GM19328 (cell line): ENCODE measurements at regions not wholly inside any gene's neighbourhood (a gene's known extent, or its start where the extent isn't known, plus 50 kb on each side); places are given as distances from the start of the nearest gene placed in this dataset.

ENCODE experiments used
- ATAC-seq: cut with Tn5 transposase; IDR thresholded peaks from one replicate; pipeline ENCODE4 v1.9.1; 2021; ENCODE audit warnings: mild to moderate bottlenecking, moderate library complexity; ENCODE audit not compliant: unreplicated experiment

DNA sequence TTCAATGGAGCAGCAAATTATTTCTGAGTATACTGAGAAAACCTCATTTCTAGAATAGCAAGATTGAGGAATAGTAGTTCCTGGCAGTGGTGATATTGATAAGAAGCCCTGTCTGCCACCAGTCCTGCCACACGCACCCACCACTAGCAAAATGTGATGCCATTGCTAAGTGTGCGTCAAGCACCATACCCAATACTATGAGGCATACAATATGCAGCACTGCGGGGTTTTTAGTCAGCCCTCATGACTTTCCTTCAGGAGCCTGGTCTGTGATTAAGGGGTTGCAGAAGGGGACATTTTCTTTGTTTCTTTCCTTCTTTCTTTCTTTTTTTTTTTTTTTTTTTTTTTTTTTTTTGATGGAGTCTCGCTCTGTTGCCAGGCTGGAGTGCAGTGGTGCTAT, 128.7 kb upstream of the USP38 start:
- ATAC-seq: no peak

DNA sequence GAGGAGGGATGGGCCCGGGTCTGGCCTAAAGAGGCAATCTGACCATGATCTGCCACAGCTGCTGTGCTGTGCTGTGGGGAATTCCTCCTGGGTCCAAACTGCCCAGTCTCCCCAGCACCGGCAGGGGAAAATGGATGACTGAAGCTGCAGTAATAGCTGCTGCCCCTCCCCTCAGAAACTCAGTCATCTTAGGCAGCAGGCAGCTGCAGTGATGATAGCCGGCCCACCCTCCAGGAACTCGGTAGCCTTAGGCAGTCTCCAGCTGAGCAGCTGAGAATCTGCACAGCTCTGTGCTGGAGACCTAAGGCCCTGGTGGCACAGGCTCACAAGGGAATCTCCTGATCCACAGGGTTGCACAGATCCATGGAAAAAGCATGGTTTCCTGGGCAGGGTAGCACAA, 113.4 kb upstream of the USP38 start:
- ATAC-seq: no peak

DNA sequence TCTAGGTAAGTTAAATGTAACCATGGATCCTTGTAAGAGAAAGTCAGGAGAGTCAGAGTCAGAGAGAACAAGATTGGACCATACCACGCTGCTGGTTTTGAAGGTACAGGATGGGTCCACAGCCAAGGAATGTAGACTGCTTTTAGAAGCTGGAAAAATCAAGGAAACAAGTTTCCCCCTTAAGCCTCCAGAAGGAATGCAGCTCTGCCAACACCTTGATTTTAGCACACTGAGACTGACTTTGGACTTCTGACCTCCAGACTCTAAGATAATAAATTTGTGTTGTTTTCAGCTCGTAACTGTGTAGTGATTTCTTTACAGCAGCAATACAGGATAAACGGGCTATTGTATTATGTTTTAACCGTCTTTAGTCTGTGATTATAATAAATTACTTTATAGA, 108.0 kb upstream of the USP38 start:
- ATAC-seq: no peak

DNA sequence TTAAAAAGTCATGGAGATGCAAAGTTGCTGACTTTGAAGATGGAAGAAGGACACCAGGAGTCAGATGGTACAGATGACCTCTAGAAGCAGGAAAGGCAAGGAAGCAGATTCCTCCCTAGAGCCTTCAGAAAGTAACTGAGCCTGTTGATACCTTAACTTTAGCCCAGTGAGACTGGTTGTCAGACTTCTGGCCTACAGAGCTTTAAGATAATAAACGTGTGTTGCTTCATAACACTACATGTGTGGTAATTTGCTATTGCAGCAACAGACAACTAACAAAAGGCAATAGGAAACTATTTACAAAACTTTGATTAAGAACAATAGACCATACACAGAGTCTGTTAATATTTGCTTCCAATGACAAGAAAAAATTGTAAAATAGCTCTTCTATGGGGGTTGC, 102.0 kb upstream of the USP38 start:
- no peak for ATAC-seq

DNA sequence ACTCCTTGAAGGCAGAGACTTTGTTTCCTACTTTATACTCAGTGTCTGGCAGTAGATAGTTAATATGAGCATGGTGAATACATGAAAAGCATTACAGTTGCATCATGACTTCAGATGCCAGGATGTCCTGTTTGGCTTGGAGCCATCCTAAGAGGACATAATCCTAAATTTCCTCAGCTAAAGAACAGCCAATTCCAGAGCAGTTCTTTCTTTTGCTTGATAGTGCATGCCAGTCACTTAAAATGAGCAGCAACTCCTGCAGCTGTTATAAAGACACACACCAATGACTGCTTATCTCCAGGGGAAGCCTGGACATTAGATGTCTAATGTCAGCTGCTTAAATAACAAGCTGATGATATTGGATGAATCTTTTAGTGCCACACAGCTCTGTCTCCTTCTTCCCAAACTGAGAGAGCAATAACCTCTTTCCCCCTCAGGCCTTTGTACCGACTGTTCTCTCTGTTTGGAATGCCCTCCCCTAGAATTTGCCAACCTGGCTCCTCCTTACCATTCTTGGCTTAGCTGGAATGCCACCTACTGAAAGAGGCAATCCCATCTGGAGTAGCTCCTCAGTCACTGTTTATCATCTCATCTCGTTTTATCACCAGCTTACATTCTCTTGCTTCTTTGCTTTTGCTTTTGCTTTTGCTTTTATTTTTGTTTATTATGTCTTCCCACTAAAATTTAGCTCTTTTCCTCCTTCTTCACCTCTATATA, 100.8 kb upstream of the USP38 start:
- no peak for ATAC-seq

DNA sequence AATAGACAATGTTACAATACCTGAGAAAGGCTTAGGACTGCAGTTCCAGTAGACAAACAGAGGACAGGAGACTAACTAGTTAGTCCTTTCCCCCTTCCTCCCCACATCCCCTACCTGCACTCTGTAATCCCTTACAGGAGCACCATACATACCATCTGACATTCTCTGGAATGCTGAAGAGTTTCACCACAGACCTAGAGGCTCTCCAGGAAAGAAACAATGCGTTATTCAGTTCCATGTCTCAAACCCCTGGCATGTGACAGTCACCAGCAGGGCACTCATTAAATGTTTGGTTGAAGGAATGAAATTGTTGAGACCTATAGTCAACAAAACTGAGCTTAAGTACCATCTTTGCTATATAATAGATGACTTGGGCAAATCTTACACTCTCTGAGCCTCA, 100.2 kb upstream of the USP38 start:
- no peak for ATAC-seq

DNA sequence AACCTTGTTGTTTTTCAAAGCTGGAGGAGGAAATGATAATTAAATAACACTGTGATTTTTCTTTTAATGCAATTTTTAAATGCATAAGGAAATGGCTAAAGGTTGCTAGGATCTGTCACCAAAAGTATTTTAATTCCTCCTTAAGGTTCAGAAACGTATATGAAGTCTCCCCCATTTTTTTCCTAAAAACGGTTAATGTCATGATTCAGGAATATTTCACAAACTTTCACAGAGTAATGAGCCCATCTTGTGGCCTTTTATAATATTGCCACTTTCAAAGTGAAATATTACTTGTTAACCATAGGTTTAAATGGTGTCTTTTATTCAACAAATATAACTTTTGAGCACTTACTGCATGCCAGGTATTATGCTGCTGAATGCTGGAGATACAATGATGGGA, 99.5 kb upstream of the USP38 start:
- no peak for ATAC-seq

DNA sequence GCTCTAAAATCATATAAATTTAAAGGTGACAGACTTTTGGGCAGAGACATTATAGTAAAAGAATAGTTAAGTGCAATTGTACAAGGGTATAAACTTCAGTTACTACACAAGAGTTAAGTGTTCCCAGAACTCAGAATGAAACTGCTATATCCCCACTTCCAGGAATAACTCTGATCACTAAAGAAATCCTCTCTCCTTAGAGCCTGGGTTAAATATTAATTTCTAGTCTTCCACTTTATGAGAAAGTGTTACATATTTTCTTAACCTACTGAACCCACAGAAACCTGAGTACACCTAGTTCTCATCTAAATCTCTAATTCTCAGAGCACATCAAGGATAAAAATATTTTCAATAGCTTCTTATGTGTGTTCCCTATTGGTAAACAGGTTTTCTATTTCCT, 99.1 kb upstream of the USP38 start:
- ATAC-seq: no peak

DNA sequence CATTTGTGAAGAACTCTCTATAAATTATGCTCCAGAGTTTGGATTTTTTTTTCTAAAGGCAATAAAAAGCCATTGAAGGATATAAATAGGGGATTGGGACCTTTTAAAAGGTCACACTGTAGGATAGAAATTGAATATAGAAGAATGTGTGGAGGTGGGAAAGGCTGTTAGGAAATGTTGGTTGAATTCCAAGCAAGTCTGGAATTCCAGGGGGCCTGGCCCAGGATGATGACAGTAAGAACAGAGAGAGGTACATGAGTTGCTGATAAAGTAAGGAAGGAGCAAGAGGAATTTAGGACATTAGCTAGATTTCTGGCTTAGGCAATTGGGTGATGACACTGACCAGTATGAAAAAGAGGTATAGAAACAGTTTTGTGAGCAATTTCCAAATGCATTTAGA, 95.4 kb upstream of the USP38 start:
- no peak for ATAC-seq

DNA sequence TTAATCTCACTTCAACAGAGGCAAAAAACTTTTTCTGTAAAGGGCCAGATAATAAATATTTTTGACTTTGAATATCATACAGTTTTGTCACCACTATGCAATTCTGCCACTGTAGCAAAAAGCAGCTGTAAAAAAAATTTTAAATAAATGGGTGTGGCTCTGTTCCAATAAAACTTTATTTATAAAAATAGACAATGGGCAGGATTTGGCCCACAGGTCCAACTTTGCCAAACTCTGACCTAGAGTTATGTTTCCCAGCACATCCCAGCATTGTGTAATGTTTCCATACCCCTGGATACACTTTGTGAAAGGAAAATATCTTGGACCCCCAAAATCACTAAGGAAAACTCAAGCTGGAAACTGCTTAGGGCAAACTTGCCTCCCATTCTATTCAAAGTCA, 94.9 kb upstream of the USP38 start:
- ATAC-seq: no peak

DNA sequence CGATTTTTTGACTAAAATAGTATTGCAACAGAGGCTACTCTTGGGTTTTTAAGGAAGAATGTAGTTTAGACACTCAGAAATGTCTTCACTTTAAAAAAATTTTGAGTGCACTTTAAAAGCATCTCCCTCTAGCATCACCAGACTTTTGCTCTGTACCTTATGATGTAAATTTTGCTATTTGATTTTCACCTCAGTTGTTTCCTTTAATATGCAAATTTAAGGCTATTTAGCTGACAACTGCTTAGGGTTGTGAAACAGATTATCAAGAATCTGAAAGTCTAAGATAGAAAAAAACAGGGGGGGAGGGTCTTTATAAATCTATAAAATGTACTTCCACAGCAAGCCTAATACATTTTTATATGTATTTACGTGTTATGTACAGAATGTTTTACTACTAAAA, 92.9 kb upstream of the USP38 start:
- no peak for ATAC-seq

DNA sequence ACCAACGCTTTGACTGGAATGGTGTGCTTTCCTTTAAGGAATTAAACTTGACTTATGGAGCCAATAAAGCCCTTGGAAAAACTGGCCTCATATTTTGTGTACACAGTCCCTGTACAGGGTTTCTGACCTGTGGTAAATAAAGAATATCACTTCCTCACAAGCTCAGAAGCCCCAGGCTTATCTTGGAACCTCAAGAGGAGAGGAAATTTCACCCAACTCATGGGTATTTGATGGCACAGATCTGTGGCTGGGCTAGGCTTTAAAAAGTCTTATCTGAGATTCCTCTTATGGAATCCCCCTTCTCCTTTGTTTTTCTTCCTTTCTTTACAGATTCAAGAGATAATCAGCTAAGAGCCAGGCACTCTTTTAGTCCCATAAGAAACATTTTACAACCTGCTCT, 89.3 kb upstream of the USP38 start:
- ATAC-seq: no peak

DNA sequence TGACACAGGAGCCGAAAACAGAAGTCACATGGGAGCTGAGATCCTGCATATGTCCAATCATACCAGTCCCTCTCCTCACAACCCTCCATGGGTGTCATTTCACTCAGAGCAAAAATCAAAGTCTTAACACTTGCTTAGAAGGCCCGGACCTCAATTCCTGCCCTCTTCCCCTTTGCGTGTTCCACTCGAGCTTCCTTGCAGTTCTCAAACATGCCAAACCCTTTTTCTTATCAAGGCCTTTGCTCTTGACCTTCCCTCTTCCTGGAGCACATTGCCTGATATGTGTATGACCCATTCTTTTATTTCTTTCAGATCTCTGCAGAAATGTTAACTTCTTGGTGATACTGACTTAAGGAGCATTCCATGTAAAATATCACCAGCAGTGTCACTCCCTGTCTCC, 87.0 kb upstream of the USP38 start:
- no peak for ATAC-seq

DNA sequence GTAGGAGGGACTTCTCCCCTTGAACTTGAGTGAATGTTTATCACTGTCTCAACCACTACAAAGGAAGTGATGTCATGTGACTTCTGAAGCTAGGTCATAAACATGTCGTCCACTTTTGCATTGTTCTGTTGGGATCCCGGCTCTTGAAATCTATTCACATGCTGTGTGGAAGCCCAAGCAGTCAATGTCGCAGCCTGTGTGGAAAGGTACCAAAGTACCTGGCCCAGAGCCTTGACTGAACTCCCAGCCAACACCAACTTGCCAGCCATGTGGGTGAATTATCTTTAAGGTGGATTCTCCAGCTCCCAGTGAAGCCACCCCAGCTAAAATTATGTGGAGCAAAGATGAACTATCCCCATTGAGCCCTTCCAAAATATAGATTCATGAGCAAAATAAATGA, 85.0 kb upstream of the USP38 start:
- no peak for ATAC-seq

DNA sequence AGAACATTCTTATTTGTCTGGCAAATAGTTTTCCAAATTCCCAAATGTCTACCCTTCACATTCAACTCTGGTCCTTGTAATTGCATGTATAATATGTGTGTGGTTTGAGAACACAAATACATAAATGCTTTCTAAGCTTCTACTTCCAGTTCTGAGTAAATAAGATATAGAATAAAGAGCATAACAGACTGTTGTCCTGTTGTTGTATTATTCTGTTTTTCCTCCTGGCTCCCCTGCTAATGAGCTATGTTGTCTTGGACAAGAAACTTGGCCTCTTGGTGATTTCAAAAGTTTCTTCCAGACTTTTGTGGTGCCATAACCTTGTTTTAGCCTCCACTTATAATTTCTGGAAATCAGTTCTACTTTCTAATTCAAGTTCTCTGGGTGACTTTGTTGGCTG, 75.3 kb upstream of the USP38 start:
- ATAC-seq: no peak

DNA sequence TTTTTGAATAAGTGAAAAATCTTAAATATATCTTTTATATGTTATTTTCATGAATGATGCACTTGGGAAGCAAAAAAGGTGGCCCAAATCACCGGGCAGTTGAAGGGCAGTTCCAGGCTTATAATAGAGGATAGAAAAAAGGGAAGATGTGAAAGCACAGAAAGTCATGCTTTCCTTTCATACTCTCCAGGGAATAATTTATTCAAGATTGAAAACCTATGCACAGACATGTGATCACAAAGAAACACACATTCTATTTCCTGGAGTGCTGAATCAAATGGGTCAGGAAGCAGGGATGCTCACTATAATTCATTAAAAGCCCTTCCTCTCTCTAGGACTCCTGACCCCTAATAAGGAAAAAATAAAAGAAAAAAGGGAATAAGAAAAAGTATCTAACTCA, 66.1 kb upstream of the USP38 start:
- no peak for ATAC-seq

DNA sequence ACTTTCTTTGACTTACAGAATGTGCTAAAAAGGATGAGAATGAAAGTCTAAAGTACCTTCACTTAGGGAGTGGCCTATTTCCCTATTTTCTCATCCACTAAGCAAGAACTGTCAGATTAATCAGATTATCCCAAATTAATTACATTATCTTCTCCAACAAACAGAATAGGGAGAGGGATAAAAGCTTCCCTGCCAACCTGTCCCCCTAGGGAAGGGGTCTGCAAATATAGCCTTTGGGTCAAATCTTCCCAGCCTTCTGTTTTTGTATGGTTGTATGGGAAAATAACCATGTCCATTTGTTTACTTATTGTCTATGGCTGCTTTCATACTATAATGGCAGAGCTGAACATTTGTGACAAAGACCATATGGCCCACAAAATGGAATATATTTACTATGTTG, 57.1 kb upstream of the USP38 start:
- no peak for ATAC-seq

DNA sequence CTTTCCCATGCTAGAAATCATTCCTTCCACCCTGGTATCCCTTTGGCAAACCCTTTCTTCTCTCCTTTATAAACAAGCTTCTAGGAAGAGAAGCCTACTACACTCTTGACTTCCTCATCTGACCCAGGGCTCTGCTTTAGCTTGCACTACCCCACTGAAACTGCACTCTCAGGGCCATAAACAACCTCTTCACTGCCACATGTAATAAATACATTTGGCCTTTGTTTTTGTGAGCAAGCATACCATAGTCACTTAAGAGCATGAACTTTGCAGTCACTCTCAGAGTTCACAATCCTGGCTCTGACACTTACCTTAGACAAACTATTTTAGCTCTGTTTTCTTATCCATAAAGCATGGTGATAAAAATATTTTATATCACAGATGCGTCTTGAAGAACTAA, 50.7 kb upstream of the USP38 start:
- no peak for ATAC-seq
